GM12878 (cell line): ENCODE measurements at regions not wholly inside any gene's neighbourhood (a gene's known extent, or its start where the extent isn't known, plus 50 kb on each side); places are given as distances from the start of the nearest gene placed in this dataset.

Experiments used
- ATAC-seq: fragments of 200-7000 bp; cut with Tn5 transposase; 3 replicates; pipeline ENCODE4 v1.9.1; 2020; ENCODE audit warnings: mild to moderate bottlenecking, moderate library complexity
- BruUV-seq: library from RNA; stranded (reverse); fragments of 400-500 nt; replicated peaks from 2 replicates; lab custom pipeline; 2021; lab: Mats Ljungman, UMichigan
- CTCF ChIA-PET: fragments of 300-600 bp; sonication (Branson Sonifier 250); formaldehyde crosslinking; extraction: SDS; loops from one replicate; lab custom pipeline; 2021; ENCODE audit warnings: inconsistent platforms; lab: Yijun Ruan, JAX
- POLR2A ChIA-PET: fragments of 350-600 bp; formaldehyde crosslinking; extraction: SDS; loops from one replicate; lab custom pipeline; 2021; ENCODE audit warnings: inconsistent platforms; lab: Charles Lee
- RAD21 ChIA-PET: fragments of 300-600 bp; sonication (Branson Sonifier 250); formaldehyde crosslinking; loops from one replicate; lab custom pipeline; 2023; ENCODE audit warnings: antibody characterized with exemption; ENCODE audit not compliant: unreplicated experiment; lab: Charles Lee
- SMC1A ChIA-PET: fragments of 300-600 bp; sonication (Branson Sonifier 250); formaldehyde crosslinking; loops from one replicate; lab custom pipeline; 2023; ENCODE audit not compliant: unreplicated experiment, uncharacterized antibody; lab: Charles Lee
- DNase-seq: peaks from one replicate; pipeline ENCODE4 v3.0.0-alpha.2; 2011; ENCODE audit warnings: low read depth, low spot score
- FAIRE-seq: peaks from 3 replicates; lab custom pipeline; 2011; peaks lifted over from hg19 to GRCh38; lab: Jason Lieb, UNC
- H2AFZ ChIP-seq: 2 replicates; pipeline ENCODE4 v1.6.0; 2011; ENCODE audit warnings: low read depth, low read length, control low read depth; ENCODE audit not compliant: control insufficient read depth
- H3K27ac ChIP-seq: 2 replicates; pipeline ENCODE4 v1.5.1; 2011; ENCODE audit warnings: control low read depth; ENCODE audit not compliant: control insufficient read depth, insufficient read depth
- H3K27me3 ChIP-seq, 2 experiments: replicated peaks in 1 of 2; 2 replicates each; pipeline versions ENCODE4 v1.6.0 to v1.6.1; 2011; ENCODE audit warnings: low read length in 1 of 2; ENCODE audit not compliant: control insufficient read depth in 2 of 2, insufficient read depth in 2 of 2
- H3K36me3 ChIP-seq, 2 experiments: 2 replicates each; pipeline ENCODE4 v1.5.1; 2011; ENCODE audit warnings: low read length in 1 of 2; ENCODE audit not compliant: control insufficient read depth in 2 of 2, insufficient read depth in 2 of 2
- H3K4me1 ChIP-seq: 2 replicates; pipeline ENCODE4 v1.6.1; 2011; ENCODE audit warnings: mild to moderate bottlenecking, low read length, moderate library complexity, mixed read lengths; ENCODE audit not compliant: control insufficient read depth, insufficient read depth
- H3K4me2 ChIP-seq: 2 replicates; pipeline ENCODE4 v1.6.0; 2011; ENCODE audit warnings: control low read depth; ENCODE audit not compliant: control insufficient read depth, insufficient read depth
- H3K4me3 ChIP-seq: fragments of 200-600 bp; sonication (generic); 2 replicates; pipeline ENCODE4 v1.5.1; 2016
- H3K79me2 ChIP-seq: 2 replicates; pipeline ENCODE4 v1.6.0; 2011; ENCODE audit warnings: low read length; ENCODE audit not compliant: control insufficient read depth, insufficient read depth
- H3K9ac ChIP-seq: 2 replicates; pipeline ENCODE4 v1.8.0; 2011; ENCODE audit warnings: low read length, control low read depth, mixed read lengths; ENCODE audit not compliant: control insufficient read depth, insufficient read depth
- H3K9me3 ChIP-seq: replicated peaks from 3 replicates; pipeline ENCODE4 v1.5.1; 2011; ENCODE audit warnings: mild to moderate bottlenecking, low read length; ENCODE audit not compliant: control insufficient read depth, insufficient read depth
- H4K20me1 ChIP-seq: 2 replicates; pipeline ENCODE4 v1.6.0; 2011; ENCODE audit not compliant: control insufficient read depth, insufficient read depth
- ASH2L ChIP-seq: fragments of 300-600, 200-600 bp; sonication (generic); IDR thresholded peaks from 2 replicates; pipeline ENCODE4 v1.6.1; 2017; ENCODE audit warnings: low read depth, mild to moderate bottlenecking, borderline replicate concordance
- CHD2 ChIP-seq: IDR thresholded peaks from 2 replicates; pipeline ENCODE4 v1.6.1; 2011; ENCODE audit warnings: low read depth, low read length, improper control_type of control experiment, borderline replicate concordance
- E2F8 ChIP-seq: fragments of 450-650 bp; IDR thresholded peaks from 2 replicates; pipeline ENCODE4 v1.6.1; 2018; ENCODE audit warnings: mild to moderate bottlenecking, low read depth, moderate library complexity; ENCODE audit not compliant: partially characterized antibody
- EED ChIP-seq: sonication (generic); IDR thresholded peaks from 2 replicates; pipeline ENCODE4 v1.6.1; 2016; ENCODE audit warnings: antibody characterized with exemption, low read depth
- FOS ChIP-seq: IDR thresholded peaks from 3 replicates; pipeline ENCODE4 v1.6.1; 2011; ENCODE audit warnings: borderline replicate concordance; ENCODE audit not compliant: insufficient read length; ENCODE audit errors: extremely low read depth
- MTA2 ChIP-seq: fragments of 450-650 bp; IDR thresholded peaks from 2 replicates; pipeline ENCODE4 v1.6.1; 2016; ENCODE audit warnings: low read depth, mild to moderate bottlenecking, moderate library complexity
- PAX5 ChIP-seq: IDR thresholded peaks from 2 replicates; pipeline ENCODE4 v1.6.1; 2011; ENCODE audit warnings: low read depth, low read length, borderline replicate concordance
- RB1 ChIP-seq: fragments of 450-650 bp; formaldehyde crosslinking; IDR thresholded peaks from 2 replicates; pipeline ENCODE4 v1.6.1; 2017; ENCODE audit warnings: mild to moderate bottlenecking, borderline replicate concordance
- SPI1 ChIP-seq: IDR thresholded peaks from 2 replicates; pipeline ENCODE4 v1.6.1; 2011; ENCODE audit warnings: low read depth, mild to moderate bottlenecking, low read length, moderate library complexity, borderline replicate concordance; ENCODE audit not compliant: insufficient read depth
- STAT1 ChIP-seq: fragments of 450-650 bp; conservative IDR thresholded peaks from 2 replicates; pipeline ENCODE4 v1.6.1; 2014; ENCODE audit warnings: antibody characterized with exemption, mild to moderate bottlenecking
- WGBS: methylation state at CpG from one replicate; pipeline ENCODE4 v1.1.6; 2016; ENCODE audit warnings: low lambda C conversion rate; ENCODE audit not compliant: insufficient replicate concordance, insufficient coverage; ENCODE audit errors: missing lambda C conversion rate; 5-methylcytosine and 5-hydroxymethylcytosine counted together
- in situ Hi-C: fragments of 300-500 bp; cut with MboI; formaldehyde crosslinking; loops from 9 replicates; pipeline ENCODE4 v1.14.3; 2018; ENCODE audit warnings: mixed read lengths
- intact Hi-C: fragments of 100-400 bp; cut with micrococcal nuclease; formaldehyde crosslinking; loops from one replicate; pipeline ENCODE4 v1.14.2; 2022; ENCODE audit not compliant: unreplicated experiment
- TF ChIP-seq, protein P1 (sequence below): fragments of 450-650 bp; IDR thresholded peaks from 2 replicates; pipeline ENCODE4 v1.6.1; 2016; ENCODE audit warnings: mild to moderate bottlenecking, moderate library complexity, borderline replicate concordance
- TF ChIP-seq, protein P2 (sequence below): fragments of 450-650 bp; IDR thresholded peaks from 2 replicates; pipeline ENCODE4 v1.6.1; 2017; ENCODE audit warnings: borderline replicate concordance
- TF ChIP-seq, protein P3 (sequence below), 3 experiments: IDR thresholded peaks in 2 of 3; conservative IDR thresholded peaks in 1 of 3; 2 replicates each; pipeline ENCODE4 v1.5.1; 2011; ENCODE audit warnings: low read depth in 3 of 3, low read length in 3 of 3, mild to moderate bottlenecking in 3 of 3, control low read depth in 2 of 3, moderate library complexity in 2 of 3, inconsistent platforms in 1 of 3, mixed read lengths in 1 of 3; ENCODE audit not compliant: control insufficient read depth in 2 of 3, insufficient read depth in 1 of 3; ENCODE audit errors: extremely low read depth in 1 of 3

DNA sequence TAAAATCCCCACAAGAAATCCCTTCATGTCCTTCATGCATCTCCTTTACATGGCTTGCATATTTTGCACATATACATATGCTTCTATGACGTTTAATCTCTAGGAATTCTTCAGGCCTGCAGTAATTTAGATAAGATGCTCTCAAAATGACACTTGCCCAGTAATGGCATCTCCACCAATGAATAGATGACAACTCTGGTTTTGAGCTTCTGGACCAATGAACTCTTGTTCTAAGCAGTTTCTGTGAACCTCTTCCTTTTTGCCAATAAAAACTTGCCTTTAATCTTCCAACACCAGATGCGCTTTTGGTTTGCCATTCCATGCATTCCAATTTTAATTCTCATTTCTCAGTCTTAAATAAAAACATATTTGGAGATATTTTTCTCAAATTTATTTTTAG is 189.8 kb upstream of the OLFM3 start (continued):
- no peak for TF ChIP-seq SPI1

GRCh38 chr1:102185260-102185659 is 188.5 kb upstream of the OLFM3 start:
- Histone ChIP-seq H3K9me3 (no peaks in the 10 kb centered on the region), H3K4me2 (no peak overlapping the region), H2AFZ (no peak overlapping the region), H3K9ac (no peak overlapping the region), H3K36me3 (no peaks in the 10 kb centered on the region), H3K27me3 (no peaks in the 10 kb centered on the region), H3K27ac (no peak overlapping the region), H3K4me1 (no peaks in the 10 kb centered on the region), H4K20me1 (no peaks in the 10 kb centered on the region), H3K4me3 (no peak overlapping the region), H3K79me2 (no peaks in the 10 kb centered on the region)
- POLR2A ChIA-PET: no interaction called here
- BruUV-seq: no TSS peak
- no peak for ATAC-seq
- SMC1A ChIA-PET: no interaction called here
- no peak for FAIRE-seq
- intact Hi-C loops: no loop called here
- RAD21 ChIA-PET: no interaction called here
- no peak for DNase-seq
- in situ Hi-C loops: loop anchor here (25.0 kb wide), 1 partner anchor 673 kb away; no protein-coding TSS in a partner anchor
- CTCF ChIA-PET: no interaction called here
- 13% methylated on average over 1 of the region's 1 CpG for WGBS
- TF ChIP-seq E2F8 (no peak), PAX5 (no peak), MTA2 (no peak), RB1 (no peak), EED (no peak), FOS (no peak), CHD2 (no peak), STAT1 (no peak), ASH2L (no peak)
- TF ChIP-seq, protein P1, sequence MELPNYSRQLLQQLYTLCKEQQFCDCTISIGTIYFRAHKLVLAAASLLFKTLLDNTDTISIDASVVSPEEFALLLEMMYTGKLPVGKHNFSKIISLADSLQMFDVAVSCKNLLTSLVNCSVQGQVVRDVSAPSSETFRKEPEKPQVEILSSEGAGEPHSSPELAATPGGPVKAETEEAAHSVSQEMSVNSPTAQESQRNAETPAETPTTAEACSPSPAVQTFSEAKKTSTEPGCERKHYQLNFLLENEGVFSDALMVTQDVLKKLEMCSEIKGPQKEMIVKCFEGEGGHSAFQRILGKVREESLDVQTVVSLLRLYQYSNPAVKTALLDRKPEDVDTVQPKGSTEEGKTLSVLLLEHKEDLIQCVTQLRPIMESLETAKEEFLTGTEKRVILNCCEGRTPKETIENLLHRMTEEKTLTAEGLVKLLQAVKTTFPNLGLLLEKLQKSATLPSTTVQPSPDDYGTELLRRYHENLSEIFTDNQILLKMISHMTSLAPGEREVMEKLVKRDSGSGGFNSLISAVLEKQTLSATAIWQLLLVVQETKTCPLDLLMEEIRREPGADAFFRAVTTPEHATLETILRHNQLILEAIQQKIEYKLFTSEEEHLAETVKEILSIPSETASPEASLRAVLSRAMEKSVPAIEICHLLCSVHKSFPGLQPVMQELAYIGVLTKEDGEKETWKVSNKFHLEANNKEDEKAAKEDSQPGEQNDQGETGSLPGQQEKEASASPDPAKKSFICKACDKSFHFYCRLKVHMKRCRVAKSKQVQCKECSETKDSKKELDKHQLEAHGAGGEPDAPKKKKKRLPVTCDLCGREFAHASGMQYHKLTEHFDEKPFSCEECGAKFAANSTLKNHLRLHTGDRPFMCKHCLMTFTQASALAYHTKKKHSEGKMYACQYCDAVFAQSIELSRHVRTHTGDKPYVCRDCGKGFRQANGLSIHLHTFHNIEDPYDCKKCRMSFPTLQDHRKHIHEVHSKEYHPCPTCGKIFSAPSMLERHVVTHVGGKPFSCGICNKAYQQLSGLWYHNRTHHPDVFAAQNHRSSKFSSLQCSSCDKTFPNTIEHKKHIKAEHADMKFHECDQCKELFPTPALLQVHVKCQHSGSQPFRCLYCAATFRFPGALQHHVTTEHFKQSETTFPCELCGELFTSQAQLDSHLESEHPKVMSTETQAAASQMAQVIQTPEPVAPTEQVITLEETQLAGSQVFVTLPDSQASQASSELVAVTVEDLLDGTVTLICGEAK: no peak
- TF ChIP-seq, protein P2, sequence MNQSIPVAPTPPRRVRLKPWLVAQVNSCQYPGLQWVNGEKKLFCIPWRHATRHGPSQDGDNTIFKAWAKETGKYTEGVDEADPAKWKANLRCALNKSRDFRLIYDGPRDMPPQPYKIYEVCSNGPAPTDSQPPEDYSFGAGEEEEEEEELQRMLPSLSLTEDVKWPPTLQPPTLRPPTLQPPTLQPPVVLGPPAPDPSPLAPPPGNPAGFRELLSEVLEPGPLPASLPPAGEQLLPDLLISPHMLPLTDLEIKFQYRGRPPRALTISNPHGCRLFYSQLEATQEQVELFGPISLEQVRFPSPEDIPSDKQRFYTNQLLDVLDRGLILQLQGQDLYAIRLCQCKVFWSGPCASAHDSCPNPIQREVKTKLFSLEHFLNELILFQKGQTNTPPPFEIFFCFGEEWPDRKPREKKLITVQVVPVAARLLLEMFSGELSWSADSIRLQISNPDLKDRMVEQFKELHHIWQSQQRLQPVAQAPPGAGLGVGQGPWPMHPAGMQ: no peak
- TF ChIP-seq, protein P3, sequence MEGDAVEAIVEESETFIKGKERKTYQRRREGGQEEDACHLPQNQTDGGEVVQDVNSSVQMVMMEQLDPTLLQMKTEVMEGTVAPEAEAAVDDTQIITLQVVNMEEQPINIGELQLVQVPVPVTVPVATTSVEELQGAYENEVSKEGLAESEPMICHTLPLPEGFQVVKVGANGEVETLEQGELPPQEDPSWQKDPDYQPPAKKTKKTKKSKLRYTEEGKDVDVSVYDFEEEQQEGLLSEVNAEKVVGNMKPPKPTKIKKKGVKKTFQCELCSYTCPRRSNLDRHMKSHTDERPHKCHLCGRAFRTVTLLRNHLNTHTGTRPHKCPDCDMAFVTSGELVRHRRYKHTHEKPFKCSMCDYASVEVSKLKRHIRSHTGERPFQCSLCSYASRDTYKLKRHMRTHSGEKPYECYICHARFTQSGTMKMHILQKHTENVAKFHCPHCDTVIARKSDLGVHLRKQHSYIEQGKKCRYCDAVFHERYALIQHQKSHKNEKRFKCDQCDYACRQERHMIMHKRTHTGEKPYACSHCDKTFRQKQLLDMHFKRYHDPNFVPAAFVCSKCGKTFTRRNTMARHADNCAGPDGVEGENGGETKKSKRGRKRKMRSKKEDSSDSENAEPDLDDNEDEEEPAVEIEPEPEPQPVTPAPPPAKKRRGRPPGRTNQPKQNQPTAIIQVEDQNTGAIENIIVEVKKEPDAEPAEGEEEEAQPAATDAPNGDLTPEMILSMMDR (IDR thresholded peaks at IDR 0.05 in 2 of 3, conservative IDR thresholded peaks at IDR 0.05 in 1 of 3; ENCODE audit: control insufficient read depth in 2 of 3, extremely low read depth in 1 of 3, insufficient read depth in 1 of 3, low read depth in 3 of 3, low read length in 3 of 3): no peak
